ENCODE measurements at regions not wholly inside any gene's neighbourhood (a gene's known extent, or its start where the extent isn't known, plus 50 kb on each side); places are given as distances from the start of the nearest gene placed in this dataset.

DNA sequence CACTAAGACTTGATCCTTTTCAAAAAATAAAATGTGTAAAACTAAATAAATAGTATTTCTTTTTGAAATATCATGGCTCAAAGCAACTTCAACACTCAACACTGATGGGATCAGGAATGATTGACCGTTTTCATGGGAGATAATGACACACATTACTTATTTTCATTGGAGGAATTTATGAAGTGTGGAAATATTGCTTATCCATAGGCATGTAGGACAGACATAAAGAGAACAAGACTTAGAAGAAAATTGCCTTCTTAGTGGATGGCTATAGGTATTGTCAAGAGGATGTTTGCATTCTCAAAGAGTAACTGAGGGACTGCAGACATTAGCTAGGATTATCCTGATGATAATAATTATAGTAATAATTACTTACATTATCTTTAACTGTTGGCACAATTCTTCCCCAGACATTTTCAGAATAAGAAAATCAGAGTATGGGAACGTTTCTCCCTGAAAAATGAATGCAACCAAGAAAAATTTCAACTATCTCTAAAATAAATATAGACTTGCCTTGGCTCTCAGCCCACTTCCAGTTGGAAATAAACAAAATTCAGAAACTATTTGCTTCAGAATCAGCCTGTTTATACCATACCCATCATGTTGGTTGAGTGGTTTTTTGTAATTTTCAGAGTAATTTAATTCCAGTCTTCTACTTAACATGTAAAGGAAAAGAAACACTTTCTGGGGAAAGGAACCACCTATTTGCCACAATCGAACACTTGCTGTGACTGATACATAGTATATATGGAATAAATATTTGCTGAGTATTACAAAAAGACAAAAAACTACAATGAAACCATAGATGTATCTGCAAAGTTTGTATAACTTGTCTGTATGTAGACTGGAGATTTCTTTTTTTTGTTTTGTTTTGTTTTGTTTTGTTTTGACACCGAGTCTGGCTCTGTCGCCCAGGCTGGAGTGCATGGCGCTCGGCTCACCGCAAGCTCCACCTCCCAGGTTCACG is 165.7 kb downstream of the TMX3 start:
- H3K27me3 Mint-ChIP-seq (ENCODE audit: unreplicated experiment), result no peaks in the 10 kb centered on the region

DNA sequence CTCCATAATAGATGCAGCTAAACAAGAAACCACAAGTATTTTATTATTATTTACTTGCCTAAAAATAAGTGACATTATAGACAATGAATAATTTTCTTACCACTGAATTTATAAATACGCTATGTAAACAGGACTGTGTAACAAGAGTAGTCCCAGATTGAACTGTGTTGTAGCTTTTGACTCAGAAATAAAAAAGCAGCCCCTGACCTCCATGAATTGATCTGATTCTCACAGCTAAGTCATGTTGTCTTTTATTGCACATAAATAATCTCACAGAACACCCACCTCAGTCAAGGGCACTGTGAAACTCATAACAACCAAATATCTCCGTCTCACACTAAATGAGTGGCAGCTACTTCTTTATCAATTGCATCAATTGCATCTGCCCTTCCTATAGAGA is 171.6 kb downstream of the TMX3 start:
- no peak for DNase-seq
- Mint-ChIP-seq H3K4me3 (ENCODE audit: low read depth, unreplicated experiment) (no peak overlapping the region), H3K27ac (ENCODE audit: unreplicated experiment) (no peak overlapping the region), H3K9me3 (ENCODE audit: low read depth, unreplicated experiment) (no peaks in the 10 kb centered on the region), H3K36me3 (ENCODE audit: insufficient read depth, unreplicated experiment) (no peaks in the 10 kb centered on the region), H3K27me3 (ENCODE audit: unreplicated experiment) (no peaks in the 10 kb centered on the region), H3K4me1 (ENCODE audit: low read depth, unreplicated experiment) (no peaks in the 10 kb centered on the region)
- TF ChIP-seq, protein P1, sequence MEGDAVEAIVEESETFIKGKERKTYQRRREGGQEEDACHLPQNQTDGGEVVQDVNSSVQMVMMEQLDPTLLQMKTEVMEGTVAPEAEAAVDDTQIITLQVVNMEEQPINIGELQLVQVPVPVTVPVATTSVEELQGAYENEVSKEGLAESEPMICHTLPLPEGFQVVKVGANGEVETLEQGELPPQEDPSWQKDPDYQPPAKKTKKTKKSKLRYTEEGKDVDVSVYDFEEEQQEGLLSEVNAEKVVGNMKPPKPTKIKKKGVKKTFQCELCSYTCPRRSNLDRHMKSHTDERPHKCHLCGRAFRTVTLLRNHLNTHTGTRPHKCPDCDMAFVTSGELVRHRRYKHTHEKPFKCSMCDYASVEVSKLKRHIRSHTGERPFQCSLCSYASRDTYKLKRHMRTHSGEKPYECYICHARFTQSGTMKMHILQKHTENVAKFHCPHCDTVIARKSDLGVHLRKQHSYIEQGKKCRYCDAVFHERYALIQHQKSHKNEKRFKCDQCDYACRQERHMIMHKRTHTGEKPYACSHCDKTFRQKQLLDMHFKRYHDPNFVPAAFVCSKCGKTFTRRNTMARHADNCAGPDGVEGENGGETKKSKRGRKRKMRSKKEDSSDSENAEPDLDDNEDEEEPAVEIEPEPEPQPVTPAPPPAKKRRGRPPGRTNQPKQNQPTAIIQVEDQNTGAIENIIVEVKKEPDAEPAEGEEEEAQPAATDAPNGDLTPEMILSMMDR (IDR thresholded peaks at IDR 0.05; ENCODE audit: unreplicated experiment), result no peak
- CTCF ChIA-PET, result no interaction called here
- no TSS peak for BruUV-seq (replicated peaks)
- intact Hi-C loops (cut with micrococcal nuclease; ENCODE audit: unreplicated experiment), result no loop called here

More for the DNA sequence above, 165.7 kb downstream of the TMX3 start:
- CTCF ChIA-PET, result no interaction called here
- Mint-ChIP-seq H3K9me3 (ENCODE audit: low read depth, unreplicated experiment) (peaks cover 2% of the 10 kb centered on the region), H3K27ac (ENCODE audit: unreplicated experiment) (no peak overlapping the region), H3K36me3 (ENCODE audit: insufficient read depth, unreplicated experiment) (no peaks in the 10 kb centered on the region), H3K4me3 (ENCODE audit: low read depth, unreplicated experiment) (no peak overlapping the region), H3K4me1 (ENCODE audit: low read depth, unreplicated experiment) (no peaks in the 10 kb centered on the region)
- TF ChIP-seq, protein P1 (IDR thresholded peaks at IDR 0.05; ENCODE audit: unreplicated experiment), result no peak
- intact Hi-C loops (cut with micrococcal nuclease; ENCODE audit: unreplicated experiment), result no loop called here
- no peak for DNase-seq
- no TSS peak for BruUV-seq (replicated peaks)

GRCh38 chr18:68542846-68543245 is 172.1 kb downstream of the TMX3 start:
- TF ChIP-seq, protein P1 (IDR thresholded peaks at IDR 0.05; ENCODE audit: unreplicated experiment), result no peak
- Mint-ChIP-seq H3K9me3 (ENCODE audit: low read depth, unreplicated experiment) (no peaks in the 10 kb centered on the region), H3K27ac (ENCODE audit: unreplicated experiment) (no peak overlapping the region), H3K36me3 (ENCODE audit: insufficient read depth, unreplicated experiment) (no peaks in the 10 kb centered on the region), H3K27me3 (ENCODE audit: unreplicated experiment) (no peaks in the 10 kb centered on the region), H3K4me1 (ENCODE audit: low read depth, unreplicated experiment) (no peaks in the 10 kb centered on the region), H3K4me3 (ENCODE audit: low read depth, unreplicated experiment) (no peak overlapping the region)
- CTCF ChIA-PET, result no interaction called here
- intact Hi-C loops (cut with micrococcal nuclease; ENCODE audit: unreplicated experiment), result no loop called here
- no peak for DNase-seq
- BruUV-seq (replicated peaks), result no TSS peak

DNA sequence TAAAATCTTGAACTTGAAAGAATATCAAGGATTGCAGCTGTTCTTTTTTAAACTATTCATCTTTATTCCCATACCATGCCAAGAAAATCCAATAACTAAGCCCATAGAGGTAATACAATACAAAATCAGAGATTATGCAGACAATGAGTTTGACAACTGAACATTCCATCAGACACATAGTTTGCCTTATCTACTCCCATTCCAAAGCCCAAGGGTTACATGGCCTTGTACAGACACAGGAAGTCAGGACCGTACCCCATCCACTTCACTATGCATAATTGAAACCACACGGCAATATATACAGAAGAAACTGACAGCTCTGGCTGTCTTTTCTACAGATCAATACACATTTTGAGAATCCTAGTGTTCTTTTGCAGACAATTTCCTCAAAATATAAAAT is 181.3 kb downstream of the TMX3 start:
- intact Hi-C loops (cut with micrococcal nuclease; ENCODE audit: unreplicated experiment), result no loop called here
- no peak for DNase-seq
- H3K27me3 Mint-ChIP-seq (ENCODE audit: unreplicated experiment), result no peaks in the 10 kb centered on the region
- TF ChIP-seq, protein P1 (IDR thresholded peaks at IDR 0.05; ENCODE audit: unreplicated experiment), result no peak
- H3K27ac Mint-ChIP-seq (ENCODE audit: unreplicated experiment), result no peak overlapping the region
- H3K9me3 Mint-ChIP-seq (ENCODE audit: low read depth, unreplicated experiment), result no peaks in the 10 kb centered on the region
- H3K4me1 Mint-ChIP-seq (ENCODE audit: low read depth, unreplicated experiment), result no peaks in the 10 kb centered on the region
- H3K4me3 Mint-ChIP-seq (ENCODE audit: low read depth, unreplicated experiment), result no peak overlapping the region
- CTCF ChIA-PET, result no interaction called here
- BruUV-seq (replicated peaks), result no TSS peak
- H3K36me3 Mint-ChIP-seq (ENCODE audit: insufficient read depth, unreplicated experiment), result no peaks in the 10 kb centered on the region
